Loucy (cell line): ENCODE measurements at regions not wholly inside any gene's neighbourhood (a gene's known extent, or its start where the extent isn't known, plus 50 kb on each side); places are given as distances from the start of the nearest gene placed in this dataset.

Experiments
- H2AFZ ChIP-seq: fragments of 200-600 bp; sonication (generic); 2 replicates; pipeline ENCODE4 v1.6.0; 2016; ENCODE audit warnings: antibody characterized with exemption, mild to moderate bottlenecking, low read length, moderate library complexity
- H3F3A ChIP-seq: fragments of 200-600 bp; 2 replicates; pipeline ENCODE4 v1.6.0; 2016; ENCODE audit warnings: antibody characterized with exemption, low read depth, mild to moderate bottlenecking
- H3K27me3 ChIP-seq: fragments of 200-600 bp; sonication (generic); 2 replicates; pipeline ENCODE4 v1.6.1; 2014; ENCODE audit warnings: low read length, mild to moderate bottlenecking; ENCODE audit not compliant: insufficient read depth, poor library complexity, severe bottlenecking
- H3K36me3 ChIP-seq: fragments of 200-600 bp; sonication (generic); 2 replicates; pipeline ENCODE4 v1.6.1; 2016; ENCODE audit warnings: low read length; ENCODE audit not compliant: insufficient read depth
- H3K4me1 ChIP-seq: fragments of 200-600 bp; sonication (generic); 2 replicates; pipeline ENCODE4 v1.5.1; 2014; ENCODE audit warnings: low read length, mild to moderate bottlenecking; ENCODE audit not compliant: insufficient read depth, poor library complexity, severe bottlenecking
- H3K4me2 ChIP-seq: fragments of 200-600 bp; sonication (generic); 2 replicates; pipeline ENCODE4 v1.6.0; 2014; ENCODE audit warnings: antibody characterized with exemption, low read length, low read depth, mild to moderate bottlenecking; ENCODE audit not compliant: poor library complexity, severe bottlenecking
- H3K4me3 ChIP-seq: fragments of 200-600 bp; sonication (generic); 2 replicates; pipeline ENCODE4 v1.5.1; 2014; ENCODE audit warnings: low read length, mild to moderate bottlenecking, mixed read lengths; ENCODE audit not compliant: poor library complexity, severe bottlenecking
- H3K79me2 ChIP-seq: fragments of 200-600 bp; sonication (generic); 2 replicates; pipeline ENCODE4 v1.6.1; 2014; ENCODE audit warnings: low read length; ENCODE audit not compliant: insufficient read depth
- H3K9ac ChIP-seq: fragments of 200-600 bp; sonication (generic); 2 replicates; pipeline ENCODE4 v1.6.0; 2014; ENCODE audit warnings: mild to moderate bottlenecking, low read depth, low read length, moderate library complexity; ENCODE audit not compliant: poor library complexity, severe bottlenecking
- H3K9me2 ChIP-seq: fragments of 200-600 bp; sonication (generic); replicated peaks from 2 replicates; pipeline ENCODE4 v1.6.1; 2016; ENCODE audit warnings: low read depth, low read length, mixed read lengths
- H3K9me3 ChIP-seq: fragments of 200-600 bp; sonication (generic); 2 replicates; pipeline ENCODE4 v1.6.1; 2014; ENCODE audit warnings: mild to moderate bottlenecking, antibody characterized with exemption, low read length, low read depth; ENCODE audit not compliant: insufficient read depth
- H4K20me1 ChIP-seq: fragments of 200-600 bp; sonication (generic); 2 replicates; pipeline ENCODE4 v1.6.0; 2014; ENCODE audit warnings: antibody characterized with exemption, low read length, mild to moderate bottlenecking; ENCODE audit not compliant: insufficient read depth, poor library complexity, severe bottlenecking
- EZH2phosphoT487 ChIP-seq: fragments of 200-600 bp; IDR thresholded peaks from 2 replicates; pipeline ENCODE4 v1.6.1; 2018; ENCODE audit warnings: antibody characterized with exemption, mild to moderate bottlenecking, moderate library complexity, borderline replicate concordance
- TF ChIP-seq, protein P1 (sequence below): fragments of 200-600 bp; sonication (generic); conservative IDR thresholded peaks from 2 replicates; pipeline ENCODE4 v1.5.1; 2014; ENCODE audit warnings: mild to moderate bottlenecking, antibody characterized with exemption, low read length

DNA sequence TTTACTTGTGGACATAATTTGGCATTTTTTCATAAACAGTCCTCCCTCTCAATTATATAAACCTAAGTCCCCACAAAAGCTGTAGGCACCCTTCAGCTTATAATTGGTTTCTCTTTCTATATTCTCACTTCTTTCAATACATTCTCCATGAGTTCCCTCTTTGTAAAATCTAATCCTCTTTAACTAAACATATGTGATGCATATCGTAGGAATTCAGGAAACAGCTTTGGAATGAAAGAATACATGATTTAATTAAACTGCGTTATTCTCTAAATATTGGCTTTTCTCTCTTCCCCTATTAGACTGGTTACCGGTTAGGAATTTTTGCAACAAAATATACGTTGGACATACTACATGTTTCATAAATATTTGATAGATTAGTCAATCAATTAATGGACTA is 1122.6 kb downstream of the FLRT2 start:
- no peaks in the 10 kb centered on the region for H3F3A ChIP-seq

DNA sequence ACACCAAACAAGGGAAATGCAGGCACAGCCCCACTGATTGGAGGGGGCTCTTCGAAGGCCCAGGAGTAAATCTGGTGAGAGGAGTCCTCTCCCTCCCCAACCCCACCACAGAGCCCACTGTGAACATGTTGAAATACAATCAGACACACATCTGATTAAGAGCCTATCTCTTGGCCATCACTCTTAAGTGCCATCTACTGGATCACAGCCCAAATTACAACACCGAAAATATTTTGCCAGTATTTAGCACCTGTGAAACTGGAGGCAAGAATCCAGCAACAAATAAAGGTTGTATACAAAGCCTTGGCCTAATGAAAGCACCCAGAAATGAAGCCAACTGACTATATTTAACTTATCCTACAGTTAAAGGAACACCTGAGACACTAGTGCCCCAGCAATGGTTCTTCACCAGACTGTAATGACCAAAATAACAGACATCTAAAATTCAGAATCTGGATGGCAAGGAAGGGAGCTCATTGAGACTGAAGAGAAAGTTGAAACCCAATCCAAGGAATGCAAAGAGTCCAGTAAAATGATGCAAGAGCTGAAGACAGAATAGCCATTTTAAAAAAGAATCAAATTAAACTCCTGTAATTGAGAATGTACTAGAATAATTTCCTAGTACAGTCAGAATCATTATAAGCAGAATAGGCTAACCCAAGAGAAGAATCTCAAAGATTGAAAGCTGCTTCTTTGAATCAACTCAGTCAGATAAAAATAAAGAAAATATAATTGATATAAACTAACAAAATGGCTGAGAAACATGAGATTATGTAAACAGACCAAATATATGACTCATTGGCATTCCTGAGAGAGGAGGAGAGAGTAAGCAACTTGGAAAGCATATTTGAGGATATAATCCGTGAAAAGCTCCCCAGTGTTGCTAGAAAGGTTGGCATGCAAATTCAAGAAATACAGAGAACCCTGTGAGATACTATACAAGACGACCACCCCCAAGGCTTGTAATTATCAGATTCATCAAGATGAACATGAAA is 1117.0 kb downstream of the FLRT2 start:
- no peaks in the 10 kb centered on the region for H3K9me2 ChIP-seq
- no peak overlapping the region for H3K4me3 ChIP-seq
- no peak overlapping the region for H3K9ac ChIP-seq
- H3K27me3 ChIP-seq, result no peaks in the 10 kb centered on the region
- no peak for TF ChIP-seq EZH2phosphoT487
- TF ChIP-seq, protein P1, sequence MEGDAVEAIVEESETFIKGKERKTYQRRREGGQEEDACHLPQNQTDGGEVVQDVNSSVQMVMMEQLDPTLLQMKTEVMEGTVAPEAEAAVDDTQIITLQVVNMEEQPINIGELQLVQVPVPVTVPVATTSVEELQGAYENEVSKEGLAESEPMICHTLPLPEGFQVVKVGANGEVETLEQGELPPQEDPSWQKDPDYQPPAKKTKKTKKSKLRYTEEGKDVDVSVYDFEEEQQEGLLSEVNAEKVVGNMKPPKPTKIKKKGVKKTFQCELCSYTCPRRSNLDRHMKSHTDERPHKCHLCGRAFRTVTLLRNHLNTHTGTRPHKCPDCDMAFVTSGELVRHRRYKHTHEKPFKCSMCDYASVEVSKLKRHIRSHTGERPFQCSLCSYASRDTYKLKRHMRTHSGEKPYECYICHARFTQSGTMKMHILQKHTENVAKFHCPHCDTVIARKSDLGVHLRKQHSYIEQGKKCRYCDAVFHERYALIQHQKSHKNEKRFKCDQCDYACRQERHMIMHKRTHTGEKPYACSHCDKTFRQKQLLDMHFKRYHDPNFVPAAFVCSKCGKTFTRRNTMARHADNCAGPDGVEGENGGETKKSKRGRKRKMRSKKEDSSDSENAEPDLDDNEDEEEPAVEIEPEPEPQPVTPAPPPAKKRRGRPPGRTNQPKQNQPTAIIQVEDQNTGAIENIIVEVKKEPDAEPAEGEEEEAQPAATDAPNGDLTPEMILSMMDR, result peak; percentile 90
- H3K79me2 ChIP-seq, result no peaks in the 10 kb centered on the region
- peaks cover 5% of the 10 kb centered on the region for H3K4me1 ChIP-seq
- H3K4me2 ChIP-seq, result no peak overlapping the region
- 0 out of 2 replicates have a peak, but pooled peaks cover 5% of the 10 kb centered on the region for H3K9me3 ChIP-seq
- H2AFZ ChIP-seq, result peak overlapping the region; percentile 47; the same call in 1 of the 2 replicates
- no peaks in the 10 kb centered on the region for H4K20me1 ChIP-seq
- no peaks in the 10 kb centered on the region for H3K36me3 ChIP-seq
- H3F3A ChIP-seq, result no peaks in the 10 kb centered on the region

More for the DNA sequence above, 1122.6 kb downstream of the FLRT2 start:
- no peaks in the 10 kb centered on the region for H3K79me2 ChIP-seq
- no peak overlapping the region for H3K9ac ChIP-seq
- H3K9me2 ChIP-seq, result no peaks in the 10 kb centered on the region
- no peak overlapping the region for H3K4me3 ChIP-seq
- H3K36me3 ChIP-seq, result no peaks in the 10 kb centered on the region
- H3K4me2 ChIP-seq, result no peak overlapping the region
- no peaks in the 10 kb centered on the region for H3K4me1 ChIP-seq
- 0 out of 2 replicates have a peak, but pooled peaks cover 5% of the 10 kb centered on the region for H3K9me3 ChIP-seq
- no peak for TF ChIP-seq EZH2phosphoT487
- TF ChIP-seq, protein P1, result no peak
- no peak overlapping the region for H2AFZ ChIP-seq
- no peaks in the 10 kb centered on the region for H4K20me1 ChIP-seq
- H3K27me3 ChIP-seq, result no peaks in the 10 kb centered on the region

DNA sequence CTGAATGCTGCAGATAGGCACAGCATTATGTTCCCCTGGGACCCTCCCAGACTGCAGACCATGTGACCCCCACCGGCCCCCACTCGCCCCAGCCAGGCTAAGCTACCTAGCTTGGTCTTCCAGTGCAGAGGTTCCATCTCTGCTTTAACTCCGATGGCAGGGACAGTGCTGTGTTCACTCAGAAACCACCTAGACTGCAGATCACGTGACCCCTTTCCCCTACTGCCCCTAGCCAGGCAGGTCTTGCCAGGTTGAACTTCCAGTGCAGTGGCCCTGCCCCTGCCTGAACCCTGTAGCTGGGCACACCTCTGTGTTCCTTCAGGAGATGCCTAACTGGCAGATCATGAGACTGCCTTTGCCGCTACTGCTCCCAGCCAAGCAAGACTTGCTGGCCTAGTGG is 1116.2 kb downstream of the FLRT2 start:
- H3F3A ChIP-seq, result no peaks in the 10 kb centered on the region
- H3K4me2 ChIP-seq, result no peak overlapping the region
- no peaks in the 10 kb centered on the region for H3K79me2 ChIP-seq
- H3K9ac ChIP-seq, result no peak overlapping the region
- H3K4me3 ChIP-seq, result no peak overlapping the region
- TF ChIP-seq, protein P1, result no peak
- TF ChIP-seq EZH2phosphoT487, result no peak
- H3K36me3 ChIP-seq, result no peaks in the 10 kb centered on the region
- peak overlapping the region; percentile 45; the same call in 1 of the 2 replicates for H2AFZ ChIP-seq
- H3K27me3 ChIP-seq, result no peaks in the 10 kb centered on the region
- no peaks in the 10 kb centered on the region for H4K20me1 ChIP-seq
- no peaks in the 10 kb centered on the region for H3K9me2 ChIP-seq
- peaks cover 5% of the 10 kb centered on the region for H3K4me1 ChIP-seq
- H3K9me3 ChIP-seq, result 0 out of 2 replicates have a peak, but pooled peaks cover 5% of the 10 kb centered on the region
